Stimulated activated CD8-positive, alpha-beta memory T cell treated with anti-CD3 and anti-CD28 coated beads, Interleukin-7, amount 100 ng/mL, for 48 hours (primary cell): ENCODE measurements at regions not wholly inside any gene's neighbourhood (a gene's known extent, or its start where the extent isn't known, plus 50 kb on each side); places are given as distances from the start of the nearest gene placed in this dataset.

Experiments used
- DNase-seq, 2 donors: peaks; one replicate each; pipeline ENCODE4 v3.0.0-alpha.2; 2020; ENCODE audit warnings: low read depth in 1 of 2; ENCODE audit errors: extremely low read depth in 1 of 2

DNA sequence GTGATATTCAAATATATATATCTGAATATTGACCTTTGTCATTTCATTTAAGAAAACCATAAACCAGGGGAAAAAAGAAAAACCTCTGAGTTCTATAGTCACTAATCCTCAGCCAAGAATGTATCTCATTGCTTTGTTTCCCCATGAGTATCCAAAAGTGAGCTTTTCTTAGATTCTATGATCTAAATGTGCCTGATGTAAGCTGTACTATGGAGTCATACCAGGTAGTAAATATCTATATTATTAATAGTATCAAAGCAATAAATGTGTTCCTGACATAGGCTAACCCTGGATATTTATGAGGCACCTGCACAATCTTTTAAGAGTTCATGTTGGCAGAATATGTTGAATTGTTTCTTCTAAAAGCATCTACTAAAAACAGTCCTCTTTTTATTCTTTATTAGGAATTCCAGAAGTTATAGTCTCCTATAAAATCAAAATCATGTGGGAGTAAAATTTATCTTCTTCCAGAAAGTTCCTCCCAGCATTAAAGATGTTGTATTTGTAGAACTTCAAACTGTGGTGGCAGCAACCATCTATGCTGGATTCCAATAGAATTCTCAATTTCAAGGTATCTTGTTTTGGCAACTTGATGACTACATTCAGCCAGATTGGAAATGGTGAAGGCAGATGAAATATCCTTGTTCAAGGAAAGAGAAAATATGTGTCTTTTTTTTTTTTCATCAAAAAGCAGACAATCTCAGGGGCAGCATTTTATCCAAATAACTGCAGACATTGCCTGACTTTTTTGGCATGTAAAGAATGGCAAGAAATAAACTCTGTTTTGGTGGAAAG, 139.7 kb upstream of the RASSF8 start:
- no peak for DNase-seq

- DNase-seq: no peak
Measured at GRCh38 chr12:25819691-25820090, 138.8 kb upstream of the RASSF8 start.

- no peak for DNase-seq
Measured at GRCh38 chr12:25822281-25822680, 136.2 kb upstream of the RASSF8 start.

DNA sequence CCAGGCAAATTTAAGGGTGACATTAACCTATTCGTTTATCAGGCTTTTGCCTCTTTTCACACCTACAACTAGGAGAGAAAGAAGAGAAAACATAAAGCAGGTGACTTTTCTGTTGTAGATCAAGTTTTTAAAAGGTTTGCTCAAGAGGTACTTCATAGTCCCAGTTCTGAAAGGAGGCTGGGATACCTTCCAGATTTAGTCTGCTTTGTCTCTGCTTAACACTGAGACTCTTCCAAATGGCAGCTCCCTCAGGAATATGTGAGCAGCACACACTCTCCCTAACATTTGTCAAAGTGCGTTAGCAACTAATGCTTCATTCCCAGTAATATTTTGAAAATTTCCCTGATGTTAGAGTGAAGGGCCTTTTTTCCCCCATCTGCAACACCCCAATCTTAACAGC, 133.7 kb upstream of the RASSF8 start:
- no peak for DNase-seq

GRCh38 chr12:25825446-25825845, 133.0 kb upstream of the RASSF8 start:
- DNase-seq: no peak

DNA sequence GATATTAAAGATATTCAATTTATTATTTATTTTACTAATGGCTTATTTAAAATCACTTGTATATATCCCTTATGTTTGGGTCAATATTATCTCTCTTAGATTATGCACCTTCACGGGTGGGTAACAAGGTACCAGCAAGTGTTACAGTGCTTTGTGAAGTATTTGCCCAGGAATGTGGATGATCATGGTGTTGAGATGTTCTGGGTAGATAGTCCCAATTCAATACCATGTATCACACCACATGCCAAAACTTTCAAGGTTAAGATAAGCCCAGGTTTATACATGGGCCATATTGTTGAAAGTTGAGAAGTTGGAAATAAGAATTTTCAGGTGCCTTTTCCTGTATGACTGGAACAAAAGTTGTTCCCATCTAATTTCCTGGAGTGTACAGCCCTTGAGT, 131.3 kb upstream of the RASSF8 start:
- DNase-seq: no peak

GRCh38 chr12:25827747-25828146, 130.7 kb upstream of the RASSF8 start:
- DNase-seq: no peak

GRCh38 chr12:25828188-25828587, 130.3 kb upstream of the RASSF8 start:
- DNase-seq: no peak

DNA sequence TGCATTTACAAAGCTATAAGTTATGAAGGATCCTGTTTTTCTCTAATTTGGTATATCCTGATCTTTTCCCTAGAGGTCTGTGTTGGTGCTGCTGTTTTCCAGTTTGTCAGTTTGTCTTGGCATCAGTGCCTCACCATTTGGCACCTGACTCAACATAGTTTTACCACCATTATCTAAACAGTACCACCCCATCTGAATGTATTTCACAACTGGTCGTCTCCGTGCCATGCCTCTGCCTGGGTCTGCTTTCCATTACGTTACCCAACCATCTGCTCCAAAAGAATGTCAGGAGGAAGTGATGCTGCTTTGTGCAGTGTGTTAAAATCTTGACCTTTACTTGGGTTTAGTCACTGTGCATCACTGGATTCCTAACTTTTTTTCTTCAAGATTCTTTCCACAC, 129.3 kb upstream of the RASSF8 start:
- no peak for DNase-seq

GRCh38 chr12:25830456-25830855, 128.0 kb upstream of the RASSF8 start:
- no peak for DNase-seq

GRCh38 chr12:25833657-25834056, 124.8 kb upstream of the RASSF8 start:
- DNase-seq: no peak

DNA sequence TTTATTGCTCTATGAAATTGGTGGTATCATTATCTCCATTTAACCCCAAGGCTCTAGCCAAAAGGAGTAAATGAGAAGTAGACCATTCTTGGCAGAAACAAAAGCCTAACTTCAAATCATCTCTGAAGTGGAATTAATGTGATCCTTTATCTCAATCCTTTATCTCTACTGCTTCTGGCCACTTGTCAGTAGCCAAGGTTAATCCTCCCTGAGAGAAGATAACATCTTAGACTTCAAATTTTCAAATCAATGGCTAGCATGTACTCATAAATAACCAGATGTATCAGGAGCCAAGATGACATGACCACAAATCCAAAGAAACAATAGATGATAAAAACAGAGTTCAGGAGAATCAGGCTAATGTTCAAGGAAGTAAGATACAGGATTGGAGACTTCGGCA, 123.1 kb upstream of the RASSF8 start:
- DNase-seq: no peak

DNA sequence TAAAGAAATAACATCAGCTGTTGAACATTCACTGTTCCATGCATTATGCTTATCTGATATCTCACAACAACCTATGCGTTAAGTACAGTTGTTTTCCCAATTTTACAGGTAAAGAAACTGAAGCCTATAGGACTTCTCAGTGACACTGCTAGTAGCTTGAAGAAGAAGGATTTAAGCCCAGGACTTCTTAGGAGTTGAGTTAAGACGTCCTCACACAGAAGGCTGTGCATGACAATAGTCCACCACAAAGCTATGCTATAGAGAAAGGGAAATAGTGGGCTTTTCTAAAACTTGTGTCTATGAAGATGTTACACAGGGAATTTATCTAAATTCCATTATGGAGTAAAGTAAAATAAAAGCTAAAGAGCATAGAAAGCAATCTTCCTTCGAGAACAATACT, 120.5 kb upstream of the RASSF8 start:
- no peak for DNase-seq

DNA sequence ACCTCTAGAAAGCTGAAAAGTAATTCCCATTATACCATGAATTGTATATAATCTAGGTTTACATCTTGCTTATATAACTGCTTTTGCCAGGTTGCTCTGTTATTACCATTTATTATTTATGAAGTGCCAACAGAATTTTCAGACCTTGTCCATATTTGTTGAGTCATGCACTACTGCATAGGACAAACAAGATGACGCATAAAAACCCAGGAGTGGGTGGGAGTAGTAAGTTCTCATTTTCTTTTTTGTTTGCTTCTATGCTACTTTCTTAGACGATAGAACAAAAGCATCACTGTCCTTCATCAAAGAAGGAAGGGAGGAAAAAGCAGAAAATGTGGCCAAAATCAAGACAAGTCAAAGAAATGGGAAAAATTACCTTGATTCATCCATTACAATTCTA, 119.0 kb upstream of the RASSF8 start:
- no peak for DNase-seq

DNA sequence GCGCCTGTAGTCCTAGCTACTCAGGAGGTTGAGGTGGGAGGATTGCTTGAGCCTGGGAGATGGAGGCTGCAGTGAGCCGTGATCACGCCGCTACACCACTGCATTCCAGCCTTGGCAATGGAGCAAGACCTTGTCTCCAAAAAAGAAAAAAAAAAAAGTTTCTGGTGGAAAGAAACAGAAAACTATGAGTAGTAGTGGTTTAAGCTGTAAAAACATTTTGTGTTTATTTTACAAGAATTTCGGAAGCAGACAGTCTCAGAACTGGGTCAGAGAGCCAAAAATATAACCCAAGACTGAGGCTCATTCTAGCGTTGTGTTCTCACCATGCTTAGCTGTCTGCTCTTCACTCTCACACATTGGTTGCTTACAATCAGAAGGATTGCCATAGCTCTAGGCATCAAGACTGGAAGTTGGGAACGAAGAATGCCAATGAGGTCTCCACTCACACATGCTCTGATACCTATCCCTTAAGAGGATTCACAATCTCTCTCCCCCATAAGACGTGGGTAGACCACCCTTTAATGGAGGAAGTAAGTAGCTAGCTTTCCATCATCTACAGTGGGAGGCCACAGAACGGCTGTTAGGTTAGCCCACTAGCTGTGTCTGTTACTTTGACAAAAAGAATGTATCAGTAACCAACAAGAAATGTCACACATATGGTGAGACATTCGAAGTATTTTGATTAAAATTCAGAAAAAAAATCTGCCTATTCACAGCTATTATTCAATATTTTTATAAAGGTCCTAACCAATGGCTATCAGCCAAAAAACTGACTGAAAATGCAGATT, 117.6 kb upstream of the RASSF8 start:
- no peak for DNase-seq

- DNase-seq: no peak
Measured at GRCh38 chr12:25842254-25842653, 116.2 kb upstream of the RASSF8 start.

DNA sequence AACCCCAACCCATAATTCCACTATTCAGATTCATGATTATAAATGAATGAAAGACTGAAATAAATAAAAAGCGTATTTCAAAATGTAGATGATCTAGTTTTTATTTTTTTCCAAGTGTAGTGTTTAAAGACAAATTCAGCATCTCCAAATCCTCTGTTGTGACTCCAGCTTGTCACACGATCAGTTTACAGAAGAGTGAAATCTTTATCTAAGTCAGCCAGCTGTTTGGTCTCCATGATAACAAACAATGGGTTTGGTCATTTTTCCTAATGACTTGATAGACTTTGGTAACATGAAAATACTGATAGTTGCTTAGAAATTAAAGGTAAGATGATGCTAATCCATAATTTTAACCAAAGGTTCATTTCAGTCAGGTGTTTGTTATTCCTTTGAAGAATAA, 114.5 kb upstream of the RASSF8 start:
- DNase-seq: no peak

GRCh38 chr12:25845415-25845814, 113.1 kb upstream of the RASSF8 start:
- no peak for DNase-seq

DNA sequence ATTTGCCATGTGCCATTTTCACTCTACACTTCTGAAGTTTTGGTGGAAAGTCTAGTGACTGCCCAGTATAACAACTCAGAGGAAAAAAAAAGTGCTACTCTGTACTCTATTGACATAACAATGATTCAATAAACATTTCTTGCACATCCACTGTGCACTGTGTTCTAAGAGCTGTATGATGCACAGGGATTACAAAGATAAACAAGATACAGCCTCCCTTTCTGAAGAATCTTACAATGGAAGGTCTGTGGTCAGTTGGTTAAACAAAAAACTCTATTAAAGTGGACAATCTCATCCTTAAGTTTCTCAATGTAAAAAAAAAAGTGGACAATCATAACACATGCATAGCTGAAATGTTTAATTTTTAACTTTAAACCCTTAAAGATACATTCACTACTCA, 105.7 kb upstream of the RASSF8 start:
- DNase-seq: no peak

- no peak for DNase-seq
Measured at GRCh38 chr12:25853316-25854095, 105.0 kb upstream of the RASSF8 start.

DNA sequence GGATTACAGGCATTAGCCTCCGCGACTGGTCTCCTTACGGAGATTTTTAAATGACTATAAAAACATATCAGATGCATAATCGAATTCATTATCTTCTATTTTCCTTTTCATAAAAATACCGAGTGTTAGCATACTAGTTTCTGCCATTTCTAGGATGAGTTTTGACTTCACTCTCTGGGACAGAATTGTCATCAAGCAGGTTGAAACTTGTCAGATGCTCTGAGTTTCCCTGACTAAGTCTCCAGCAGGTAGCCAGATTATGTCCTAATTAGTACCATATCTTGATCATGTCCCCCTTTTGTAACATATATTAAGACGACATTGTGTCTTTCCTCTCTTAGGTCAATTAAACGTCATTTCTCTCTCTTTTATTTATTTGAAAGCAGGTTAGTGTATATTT, 103.5 kb upstream of the RASSF8 start:
- DNase-seq: no peak

- DNase-seq: no peak
Measured at GRCh38 chr12:25855716-25856115, 102.8 kb upstream of the RASSF8 start.
